Neural progenitor cell (in vitro differentiated cells): ENCODE measurements at regions not wholly inside any gene's neighbourhood (a gene's known extent, or its start where the extent isn't known, plus 50 kb on each side); places are given as distances from the start of the nearest gene placed in this dataset.

Experiments used
- CTCF ChIP-seq: fragments of 200-600 bp; sonication (generic); IDR thresholded peaks from 2 replicates; pipeline ENCODE4 v1.5.1; 2017; ENCODE audit warnings: antibody characterized with exemption, mild to moderate bottlenecking
- EZH2phosphoT487 ChIP-seq: fragments of 200-600 bp; sonication (generic); IDR thresholded peaks from 2 replicates; pipeline ENCODE4 v1.6.1; 2017; ENCODE audit warnings: antibody characterized with exemption

- TF ChIP-seq CTCF (no peak), EZH2phosphoT487 (no peak)
Measured at GRCh38 chr3:124640635-124641306, 89.5 kb upstream of the UMPS start.
